Stimulated activated memory B cell treated with anti-CD40 and anti-IgM and Interleukin-4, amounts not matched to agents 10 μg/mL and 1 μg/mL and 100 μg/mL, for 72 hours (primary cell): ENCODE measurements at regions not wholly inside any gene's neighbourhood (a gene's known extent, or its start where the extent isn't known, plus 50 kb on each side); places are given as distances from the start of the nearest gene placed in this dataset.

Source experiments
- ATAC-seq: fragments of 150-1000 bp; cut with Tn5 transposase; 2 replicates; pipeline ENCODE4 v1.10.0; 2021
- H3K27ac Mint-ChIP-seq: one replicate; pipeline ENCODE4 v1.8.0; 2022; ENCODE audit warnings: mild to moderate bottlenecking, mixed read lengths
- H3K27me3 Mint-ChIP-seq: one replicate; pipeline ENCODE4 v1.8.0; 2022; ENCODE audit warnings: mixed read lengths
- H3K36me3 Mint-ChIP-seq: one replicate; pipeline ENCODE4 v1.8.0; 2022; ENCODE audit warnings: mixed read lengths
- H3K4me1 Mint-ChIP-seq: one replicate; pipeline ENCODE4 v1.8.0; 2022; ENCODE audit warnings: mixed read lengths
- H3K4me3 Mint-ChIP-seq: one replicate; pipeline ENCODE4 v1.8.0; 2022; ENCODE audit warnings: mild to moderate bottlenecking, moderate library complexity, mixed read lengths
- H3K9me3 Mint-ChIP-seq: one replicate; pipeline ENCODE4 v1.8.0; 2022; ENCODE audit warnings: mixed read lengths

DNA sequence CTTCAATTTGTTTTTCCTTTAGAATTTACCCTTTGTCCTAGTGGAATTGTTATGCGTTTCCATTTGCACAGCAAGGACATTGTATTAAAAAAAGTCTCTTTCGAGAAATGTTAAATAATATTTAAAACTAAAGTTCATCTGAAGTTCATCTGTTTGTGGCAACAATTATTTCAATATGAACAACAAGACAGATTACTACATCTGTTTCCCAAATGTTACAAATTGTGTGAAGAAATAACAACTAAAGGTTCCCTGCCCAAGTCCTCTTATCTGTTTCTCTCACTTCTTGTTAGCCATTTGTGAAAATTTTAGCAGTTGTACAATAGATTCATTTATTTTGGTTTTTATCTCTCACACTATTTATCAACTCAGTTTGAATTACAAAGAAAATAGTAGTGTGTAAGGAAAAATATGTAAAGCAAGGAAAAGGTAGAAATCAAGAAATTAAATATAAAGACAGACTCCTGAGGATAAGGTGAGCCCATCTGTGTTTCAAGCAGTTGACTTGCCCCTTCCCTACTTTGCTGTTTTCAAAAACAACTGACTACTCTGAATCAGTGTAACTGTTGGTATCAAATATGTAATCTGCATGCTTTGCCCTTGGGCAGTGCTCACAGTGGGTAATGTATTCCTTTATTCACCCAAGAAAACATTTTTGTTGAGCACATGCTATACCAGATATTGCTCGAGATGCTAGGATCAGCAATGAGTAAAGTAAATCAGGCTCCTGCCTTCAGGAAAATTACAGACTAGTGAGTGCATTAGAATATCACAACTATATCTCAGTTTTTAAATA is 118.9 kb upstream of the PCDH7 start:
- Mint-ChIP-seq H3K27ac (no peak overlapping the region), H3K9me3 (no peaks in the 10 kb centered on the region), H3K36me3 (no peaks in the 10 kb centered on the region), H3K27me3 (no peaks in the 10 kb centered on the region), H3K4me1 (no peaks in the 10 kb centered on the region), H3K4me3 (no peak overlapping the region)
- ATAC-seq, result no peak

GRCh38 chr4:30605616-30606190 is 114.5 kb upstream of the PCDH7 start:
- no peak overlapping the region for H3K27ac Mint-ChIP-seq
- ATAC-seq, result no peak
- H3K36me3 Mint-ChIP-seq, result no peaks in the 10 kb centered on the region
- H3K27me3 Mint-ChIP-seq, result no peaks in the 10 kb centered on the region
- no peak overlapping the region for H3K4me3 Mint-ChIP-seq
- H3K4me1 Mint-ChIP-seq, result no peaks in the 10 kb centered on the region
- H3K9me3 Mint-ChIP-seq, result peaks cover 4% of the 10 kb centered on the region

- Mint-ChIP-seq H3K4me3 (no peak overlapping the region), H3K27ac (no peak overlapping the region), H3K36me3 (no peaks in the 10 kb centered on the region), H3K27me3 (no peaks in the 10 kb centered on the region), H3K4me1 (no peaks in the 10 kb centered on the region), H3K9me3 (peaks cover 4% of the 10 kb centered on the region)
- no peak for ATAC-seq
Measured at GRCh38 chr4:30610361-30610760, 109.8 kb upstream of the PCDH7 start.

- Mint-ChIP-seq H3K27me3 (no peaks in the 10 kb centered on the region), H3K4me3 (no peak overlapping the region), H3K4me1 (no peaks in the 10 kb centered on the region), H3K27ac (no peak overlapping the region), H3K36me3 (no peaks in the 10 kb centered on the region), H3K9me3 (no peaks in the 10 kb centered on the region)
- no peak for ATAC-seq
Measured at GRCh38 chr4:30614771-30615170, 105.4 kb upstream of the PCDH7 start.

DNA sequence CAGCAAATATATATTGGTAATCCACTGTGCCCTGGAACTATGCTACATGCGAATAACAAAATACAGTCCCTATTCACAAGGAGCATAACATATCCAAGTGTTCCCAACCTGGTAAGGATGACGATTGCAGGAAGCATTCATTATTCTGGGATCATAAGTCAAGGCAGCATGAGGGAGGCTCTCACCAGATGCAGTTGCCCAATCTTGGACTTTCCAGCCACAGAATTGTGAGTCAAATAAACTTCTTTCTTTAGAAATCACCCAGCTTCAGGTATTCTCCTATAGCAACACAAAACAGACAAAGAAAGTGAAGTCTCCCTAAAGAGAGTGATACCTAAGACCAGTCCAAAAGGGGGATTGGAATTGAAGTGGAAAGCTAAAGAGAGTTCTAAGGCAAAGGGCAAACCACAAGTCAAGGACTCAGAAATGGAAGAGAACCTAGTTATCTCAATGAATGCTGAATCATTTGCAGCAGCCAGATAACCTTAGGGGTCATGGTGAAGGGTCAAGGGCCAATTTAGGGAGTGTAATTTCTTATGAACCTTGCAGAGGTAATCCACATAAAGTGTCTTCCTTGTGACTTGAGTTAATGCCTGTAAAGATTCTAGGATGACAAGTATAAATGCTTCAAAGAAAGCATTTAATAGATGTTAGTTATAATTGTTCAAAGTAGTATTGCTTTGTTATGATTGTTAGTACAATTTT is 103.1 kb upstream of the PCDH7 start:
- Mint-ChIP-seq H3K4me3 (no peak overlapping the region), H3K27ac (no peak overlapping the region), H3K36me3 (no peaks in the 10 kb centered on the region), H3K9me3 (no peaks in the 10 kb centered on the region), H3K27me3 (no peaks in the 10 kb centered on the region), H3K4me1 (no peaks in the 10 kb centered on the region)
- ATAC-seq, result no peak

- H3K27ac Mint-ChIP-seq, result no peak overlapping the region
Measured at GRCh38 chr4:30617836-30618235, 102.3 kb upstream of the PCDH7 start.

DNA sequence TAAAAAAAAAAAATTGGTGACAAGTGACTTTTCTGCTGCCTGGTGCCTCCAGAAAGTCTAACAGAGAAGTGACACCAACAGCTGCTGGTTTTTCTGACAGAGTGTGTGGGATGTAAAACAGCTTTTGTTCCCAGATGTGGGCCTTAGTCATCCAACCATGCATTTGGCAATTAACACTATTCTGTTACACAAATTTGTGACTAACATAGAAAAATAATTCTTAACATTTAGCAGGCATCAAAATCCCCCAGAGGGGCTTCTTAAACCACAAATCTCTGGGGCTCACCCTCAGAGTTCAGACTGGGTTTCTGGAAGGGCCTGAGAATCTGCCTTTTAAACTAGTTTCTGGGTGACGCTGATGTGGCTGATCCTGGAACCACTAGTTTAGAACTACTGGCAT is 100.5 kb upstream of the PCDH7 start:
- Mint-ChIP-seq H3K4me3 (no peak overlapping the region), H3K27me3 (no peaks in the 10 kb centered on the region), H3K27ac (no peak overlapping the region), H3K9me3 (peaks cover 3% of the 10 kb centered on the region), H3K36me3 (no peaks in the 10 kb centered on the region), H3K4me1 (no peaks in the 10 kb centered on the region)
- ATAC-seq, result no peak

More at GRCh38 chr4:30617836-30618235, 102.3 kb upstream of the PCDH7 start:
- H3K4me1 Mint-ChIP-seq, result no peaks in the 10 kb centered on the region
- no peak overlapping the region for H3K4me3 Mint-ChIP-seq
- no peaks in the 10 kb centered on the region for H3K9me3 Mint-ChIP-seq
- no peaks in the 10 kb centered on the region for H3K27me3 Mint-ChIP-seq
- ATAC-seq, result no peak
- H3K36me3 Mint-ChIP-seq, result no peaks in the 10 kb centered on the region

DNA sequence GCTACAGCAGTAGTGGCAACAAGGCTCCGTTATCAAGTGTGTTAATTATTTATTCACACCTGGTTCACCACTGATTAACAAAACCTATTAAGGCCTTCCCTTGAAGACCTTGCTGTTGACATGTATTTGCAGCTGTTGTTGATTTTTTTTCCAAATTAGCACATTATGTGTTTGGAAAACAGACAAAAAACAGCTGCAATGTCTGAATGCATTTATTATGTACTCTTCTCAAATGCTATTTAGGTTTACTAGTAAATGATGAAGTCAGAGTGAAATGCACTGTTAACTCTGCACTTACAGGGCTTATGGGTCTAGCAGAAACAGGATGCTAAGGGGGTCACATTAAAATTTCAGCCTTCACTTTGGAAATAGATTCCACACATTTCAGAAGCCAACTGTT is 99.5 kb upstream of the PCDH7 start:
- Mint-ChIP-seq H3K9me3 (peaks cover 3% of the 10 kb centered on the region), H3K4me3 (no peak overlapping the region), H3K27ac (no peak overlapping the region), H3K36me3 (no peaks in the 10 kb centered on the region), H3K4me1 (no peaks in the 10 kb centered on the region), H3K27me3 (no peaks in the 10 kb centered on the region)
- ATAC-seq, result no peak

DNA sequence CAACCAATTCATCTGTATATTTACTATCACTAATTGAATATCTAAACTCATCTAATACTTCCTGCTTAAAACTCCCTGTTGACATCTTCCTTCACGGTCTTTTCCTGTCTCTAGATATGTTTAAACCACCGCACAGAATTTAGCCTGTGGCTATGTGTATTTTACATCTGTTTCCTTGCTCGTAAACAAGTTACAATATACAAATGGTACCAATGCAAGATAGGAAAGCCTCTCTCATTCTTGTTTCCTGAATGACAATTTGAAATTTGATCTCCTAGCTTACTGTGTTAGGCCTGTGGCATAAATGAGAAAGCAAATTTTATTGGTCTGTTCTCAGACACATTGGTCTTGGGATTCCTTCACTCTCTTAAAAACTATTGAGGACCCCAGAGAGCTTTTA is 89.7 kb upstream of the PCDH7 start:
- no peak overlapping the region for H3K27ac Mint-ChIP-seq
- no peaks in the 10 kb centered on the region for H3K27me3 Mint-ChIP-seq
- H3K4me1 Mint-ChIP-seq, result no peaks in the 10 kb centered on the region
- ATAC-seq, result no peak
- H3K9me3 Mint-ChIP-seq, result peaks cover 4% of the 10 kb centered on the region
- no peaks in the 10 kb centered on the region for H3K36me3 Mint-ChIP-seq
- no peak overlapping the region for H3K4me3 Mint-ChIP-seq

- no peak overlapping the region for H3K27ac Mint-ChIP-seq
- no peaks in the 10 kb centered on the region for H3K4me1 Mint-ChIP-seq
- peaks cover 7% of the 10 kb centered on the region for H3K9me3 Mint-ChIP-seq
- H3K36me3 Mint-ChIP-seq, result no peaks in the 10 kb centered on the region
- no peak overlapping the region for H3K4me3 Mint-ChIP-seq
- no peak for ATAC-seq
- H3K27me3 Mint-ChIP-seq, result no peaks in the 10 kb centered on the region
Measured at GRCh38 chr4:30632751-30633150, 87.4 kb upstream of the PCDH7 start.

GRCh38 chr4:30641345-30641744 is 78.8 kb upstream of the PCDH7 start:
- Mint-ChIP-seq H3K27ac (no peak overlapping the region), H3K27me3 (no peaks in the 10 kb centered on the region), H3K36me3 (no peaks in the 10 kb centered on the region), H3K9me3 (peaks cover 7% of the 10 kb centered on the region), H3K4me3 (no peak overlapping the region), H3K4me1 (no peaks in the 10 kb centered on the region)
- no peak for ATAC-seq

- Mint-ChIP-seq H3K4me3 (no peak overlapping the region), H3K27ac (no peak overlapping the region), H3K9me3 (peaks cover 7% of the 10 kb centered on the region), H3K36me3 (no peaks in the 10 kb centered on the region), H3K27me3 (no peaks in the 10 kb centered on the region), H3K4me1 (no peaks in the 10 kb centered on the region)
- no peak for ATAC-seq
Measured at GRCh38 chr4:30642567-30642966, 77.6 kb upstream of the PCDH7 start.

GRCh38 chr4:30653291-30653690 is 66.9 kb upstream of the PCDH7 start:
- Mint-ChIP-seq H3K27me3 (no peaks in the 10 kb centered on the region), H3K9me3 (peaks cover 3% of the 10 kb centered on the region), H3K4me1 (no peaks in the 10 kb centered on the region), H3K27ac (no peak overlapping the region), H3K36me3 (no peaks in the 10 kb centered on the region), H3K4me3 (no peak overlapping the region)
- ATAC-seq, result no peak

- H3K4me3 Mint-ChIP-seq, result no peak overlapping the region
- H3K36me3 Mint-ChIP-seq, result no peaks in the 10 kb centered on the region
- H3K27ac Mint-ChIP-seq, result no peak overlapping the region
- no peaks in the 10 kb centered on the region for H3K9me3 Mint-ChIP-seq
- no peak for ATAC-seq
- no peaks in the 10 kb centered on the region for H3K4me1 Mint-ChIP-seq
- no peaks in the 10 kb centered on the region for H3K27me3 Mint-ChIP-seq
Measured at GRCh38 chr4:30656828-30657227, 63.3 kb upstream of the PCDH7 start.

- H3K27me3 Mint-ChIP-seq, result no peaks in the 10 kb centered on the region
- no peak for ATAC-seq
- no peaks in the 10 kb centered on the region for H3K4me1 Mint-ChIP-seq
- no peaks in the 10 kb centered on the region for H3K36me3 Mint-ChIP-seq
- no peak overlapping the region for H3K27ac Mint-ChIP-seq
- H3K9me3 Mint-ChIP-seq, result peaks cover 6% of the 10 kb centered on the region
- H3K4me3 Mint-ChIP-seq, result no peak overlapping the region
Measured at GRCh38 chr4:30667919-30668318, 52.2 kb upstream of the PCDH7 start.

GRCh38 chr4:30670206-30670605 is 50.0 kb upstream of the PCDH7 start:
- no peak for ATAC-seq
- no peaks in the 10 kb centered on the region for H3K36me3 Mint-ChIP-seq
- no peaks in the 10 kb centered on the region for H3K27me3 Mint-ChIP-seq
- H3K4me1 Mint-ChIP-seq, result no peaks in the 10 kb centered on the region
- peaks cover 6% of the 10 kb centered on the region for H3K9me3 Mint-ChIP-seq
- H3K4me3 Mint-ChIP-seq, result no peak overlapping the region
- H3K27ac Mint-ChIP-seq, result no peak overlapping the region
